DND-41 (cell line): ENCODE measurements at regions not wholly inside any gene's neighbourhood (a gene's known extent, or its start where the extent isn't known, plus 50 kb on each side); places are given as distances from the start of the nearest gene placed in this dataset.

Source experiments
- EZH2 ChIP-seq: IDR thresholded peaks from 3 replicates; pipeline ENCODE4 v1.6.1; 2012; ENCODE audit warnings: borderline replicate concordance, low read depth, mild to moderate bottlenecking, moderate library complexity, low read length, inconsistent platforms; ENCODE audit not compliant: severe bottlenecking
- TF ChIP-seq, protein P1 (sequence below): IDR thresholded peaks from 2 replicates; pipeline ENCODE4 v1.5.1; 2012; ENCODE audit warnings: borderline replicate concordance, low read length, moderate library complexity, mild to moderate bottlenecking; ENCODE audit not compliant: poor library complexity, severe bottlenecking; ENCODE audit errors: extremely low read depth

DNA sequence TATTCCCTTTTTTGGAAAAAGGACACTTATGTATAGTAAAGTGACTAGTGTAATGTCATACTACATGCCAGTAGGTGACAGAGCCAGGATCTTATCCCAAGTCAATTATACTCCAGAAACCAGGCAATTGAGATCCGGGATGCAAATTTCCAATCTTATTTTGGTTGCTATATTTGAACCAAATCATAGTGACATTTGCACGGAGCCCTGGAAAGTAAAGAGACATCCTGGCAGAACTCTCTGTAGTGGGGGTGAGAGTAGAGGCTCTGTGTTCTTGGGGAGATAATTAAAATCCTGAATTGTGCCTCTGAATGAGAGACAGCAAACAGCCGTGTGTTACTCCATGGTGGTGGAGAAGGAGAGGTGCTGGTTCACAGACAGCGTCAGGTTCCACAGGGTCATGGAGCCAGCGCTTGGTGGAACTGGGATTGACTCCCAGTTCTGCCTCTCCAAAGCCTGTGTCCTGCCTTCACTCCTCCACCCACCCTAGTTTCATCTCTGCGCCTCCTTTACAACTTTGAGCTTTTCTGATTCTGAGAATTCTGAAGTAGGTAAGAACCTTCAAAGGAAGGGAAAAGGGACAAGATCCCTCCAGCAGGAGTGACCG is 432.3 kb downstream of the PTPRU start:
- TF ChIP-seq, protein P1, sequence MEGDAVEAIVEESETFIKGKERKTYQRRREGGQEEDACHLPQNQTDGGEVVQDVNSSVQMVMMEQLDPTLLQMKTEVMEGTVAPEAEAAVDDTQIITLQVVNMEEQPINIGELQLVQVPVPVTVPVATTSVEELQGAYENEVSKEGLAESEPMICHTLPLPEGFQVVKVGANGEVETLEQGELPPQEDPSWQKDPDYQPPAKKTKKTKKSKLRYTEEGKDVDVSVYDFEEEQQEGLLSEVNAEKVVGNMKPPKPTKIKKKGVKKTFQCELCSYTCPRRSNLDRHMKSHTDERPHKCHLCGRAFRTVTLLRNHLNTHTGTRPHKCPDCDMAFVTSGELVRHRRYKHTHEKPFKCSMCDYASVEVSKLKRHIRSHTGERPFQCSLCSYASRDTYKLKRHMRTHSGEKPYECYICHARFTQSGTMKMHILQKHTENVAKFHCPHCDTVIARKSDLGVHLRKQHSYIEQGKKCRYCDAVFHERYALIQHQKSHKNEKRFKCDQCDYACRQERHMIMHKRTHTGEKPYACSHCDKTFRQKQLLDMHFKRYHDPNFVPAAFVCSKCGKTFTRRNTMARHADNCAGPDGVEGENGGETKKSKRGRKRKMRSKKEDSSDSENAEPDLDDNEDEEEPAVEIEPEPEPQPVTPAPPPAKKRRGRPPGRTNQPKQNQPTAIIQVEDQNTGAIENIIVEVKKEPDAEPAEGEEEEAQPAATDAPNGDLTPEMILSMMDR, result no peak
- TF ChIP-seq EZH2, result no peak
